Esophagus muscularis mucosa (tissue), 4 donors: ENCODE measurements at regions not wholly inside any gene's neighbourhood (a gene's known extent, or its start where the extent isn't known, plus 50 kb on each side); places are given as distances from the start of the nearest gene placed in this dataset.

Experiments used
- EP300 ChIP-seq: sonication (generic); formaldehyde crosslinking; IDR thresholded peaks from one replicate; pipeline ENCODE4 v1.6.1; 2017; ENCODE audit warnings: antibody characterized with exemption
- POLR2A ChIP-seq: fragments of 450-650 bp; IDR thresholded peaks from one replicate; pipeline ENCODE4 v1.6.1; 2017; ENCODE audit warnings: antibody characterized with exemption, moderate library complexity, mild to moderate bottlenecking, low read depth
- POLR2AphosphoS5 ChIP-seq, 2 donors: sonication (generic); formaldehyde crosslinking; IDR thresholded peaks; one replicate each; pipeline ENCODE4 v1.6.1; 2017; ENCODE audit warnings: antibody characterized with exemption in 2 of 2
- TF ChIP-seq, protein P1 (sequence below), 3 experiments: fragments of 200-600 bp in 2 of 3; fragments of 450-650 bp in 1 of 3; sonication (generic) in 2 of 3; IDR thresholded peaks; one replicate each; pipeline ENCODE4 v1.5.1; 2017 to 2019; ENCODE audit warnings: antibody characterized with exemption in 3 of 3, mild to moderate bottlenecking in 2 of 3, moderate library complexity in 1 of 3

DNA sequence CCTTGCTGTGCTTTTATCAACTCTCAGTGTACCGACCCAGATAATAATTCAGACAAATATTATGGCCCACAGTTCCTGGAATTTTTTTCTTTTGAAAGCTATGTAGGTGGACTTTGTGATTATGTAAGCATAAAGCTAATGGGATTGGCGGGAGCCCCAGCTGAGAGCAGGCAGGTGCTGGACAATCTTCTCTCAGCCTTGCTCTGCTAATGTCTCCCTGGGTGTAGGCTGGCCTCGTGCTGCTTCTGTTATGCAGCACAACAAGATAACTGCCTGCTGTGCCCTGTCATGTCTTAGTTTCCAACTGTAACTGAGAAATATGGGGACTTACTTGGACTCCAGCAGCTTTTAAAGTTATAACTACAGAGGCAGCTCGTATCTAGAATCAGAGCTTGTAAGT is 415.0 kb downstream of the PDCD6IP start:
- TF ChIP-seq, protein P1, sequence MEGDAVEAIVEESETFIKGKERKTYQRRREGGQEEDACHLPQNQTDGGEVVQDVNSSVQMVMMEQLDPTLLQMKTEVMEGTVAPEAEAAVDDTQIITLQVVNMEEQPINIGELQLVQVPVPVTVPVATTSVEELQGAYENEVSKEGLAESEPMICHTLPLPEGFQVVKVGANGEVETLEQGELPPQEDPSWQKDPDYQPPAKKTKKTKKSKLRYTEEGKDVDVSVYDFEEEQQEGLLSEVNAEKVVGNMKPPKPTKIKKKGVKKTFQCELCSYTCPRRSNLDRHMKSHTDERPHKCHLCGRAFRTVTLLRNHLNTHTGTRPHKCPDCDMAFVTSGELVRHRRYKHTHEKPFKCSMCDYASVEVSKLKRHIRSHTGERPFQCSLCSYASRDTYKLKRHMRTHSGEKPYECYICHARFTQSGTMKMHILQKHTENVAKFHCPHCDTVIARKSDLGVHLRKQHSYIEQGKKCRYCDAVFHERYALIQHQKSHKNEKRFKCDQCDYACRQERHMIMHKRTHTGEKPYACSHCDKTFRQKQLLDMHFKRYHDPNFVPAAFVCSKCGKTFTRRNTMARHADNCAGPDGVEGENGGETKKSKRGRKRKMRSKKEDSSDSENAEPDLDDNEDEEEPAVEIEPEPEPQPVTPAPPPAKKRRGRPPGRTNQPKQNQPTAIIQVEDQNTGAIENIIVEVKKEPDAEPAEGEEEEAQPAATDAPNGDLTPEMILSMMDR (IDR thresholded peaks at IDR 0.05) = no peak
- TF ChIP-seq POLR2AphosphoS5 (IDR thresholded peaks at IDR 0.05) (no peak), POLR2A (no peak), EP300 (no peak)
